GM21529 (cell line): ENCODE measurements at regions not wholly inside any gene's neighbourhood (a gene's known extent, or its start where the extent isn't known, plus 50 kb on each side); places are given as distances from the start of the nearest gene placed in this dataset.
"Not testable (repeated sequence)": the region's sequence is repeated elsewhere in the genome, so short reads cannot be mapped to it uniquely, and the experiment has no call there.

Experiments used
- ATAC-seq: cut with Tn5 transposase; IDR thresholded peaks from one replicate; pipeline ENCODE4 v1.9.1; 2021; ENCODE audit not compliant: unreplicated experiment

GRCh38 chr18:75775121-75775520 is 347.6 kb upstream of the SMIM21 start:
- ATAC-seq, result no peak

GRCh38 chr18:75773618-75774017 is 346.1 kb upstream of the SMIM21 start:
- no peak for ATAC-seq

- ATAC-seq, result no peak
These were observed 335.3 kb upstream of the SMIM21 start for GRCh38 chr18:75762758-75763157.

DNA sequence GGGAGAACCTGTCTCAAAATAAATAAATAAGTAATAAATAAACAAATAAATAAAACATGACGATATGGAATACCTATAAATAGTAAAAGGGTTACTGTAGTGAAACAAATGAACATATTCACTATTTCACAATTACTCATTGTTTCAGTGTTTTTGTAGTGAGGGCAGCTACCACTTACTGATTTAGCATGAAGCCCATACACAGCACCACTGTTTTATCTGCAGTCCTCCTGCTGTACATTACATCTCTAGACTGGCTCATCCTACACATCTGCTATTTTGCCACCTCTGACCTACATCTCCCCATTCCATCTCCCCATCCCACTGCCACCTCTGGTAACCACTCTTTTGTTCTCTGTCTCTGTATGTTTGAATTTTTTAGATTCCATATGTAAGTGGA is 332.7 kb upstream of the SMIM21 start:
- no peak for ATAC-seq

DNA sequence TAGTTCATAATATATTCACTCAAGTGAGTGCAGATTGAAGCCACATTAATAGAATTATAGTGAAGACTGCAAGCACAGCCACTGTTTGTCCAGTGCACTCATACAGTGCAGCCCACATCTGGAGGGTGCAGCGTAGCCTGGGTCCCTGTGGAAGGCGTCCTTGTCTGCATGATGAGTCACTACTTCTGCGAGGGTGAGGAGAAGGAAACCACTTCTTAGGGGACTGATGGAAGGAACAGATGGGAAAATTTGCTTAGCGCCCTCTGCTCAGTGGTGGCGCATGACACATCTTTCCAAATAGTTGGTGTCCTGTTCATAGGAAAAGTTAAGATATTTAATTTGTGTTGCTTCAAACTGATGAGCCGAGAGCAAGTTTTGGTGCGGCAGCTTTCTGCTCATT is 330.4 kb upstream of the SMIM21 start:
- no peak for ATAC-seq

GRCh38 chr18:75754433-75754832 is 326.9 kb upstream of the SMIM21 start:
- ATAC-seq, result no peak

GRCh38 chr18:75753753-75754152 is 326.2 kb upstream of the SMIM21 start:
- no peak for ATAC-seq

DNA sequence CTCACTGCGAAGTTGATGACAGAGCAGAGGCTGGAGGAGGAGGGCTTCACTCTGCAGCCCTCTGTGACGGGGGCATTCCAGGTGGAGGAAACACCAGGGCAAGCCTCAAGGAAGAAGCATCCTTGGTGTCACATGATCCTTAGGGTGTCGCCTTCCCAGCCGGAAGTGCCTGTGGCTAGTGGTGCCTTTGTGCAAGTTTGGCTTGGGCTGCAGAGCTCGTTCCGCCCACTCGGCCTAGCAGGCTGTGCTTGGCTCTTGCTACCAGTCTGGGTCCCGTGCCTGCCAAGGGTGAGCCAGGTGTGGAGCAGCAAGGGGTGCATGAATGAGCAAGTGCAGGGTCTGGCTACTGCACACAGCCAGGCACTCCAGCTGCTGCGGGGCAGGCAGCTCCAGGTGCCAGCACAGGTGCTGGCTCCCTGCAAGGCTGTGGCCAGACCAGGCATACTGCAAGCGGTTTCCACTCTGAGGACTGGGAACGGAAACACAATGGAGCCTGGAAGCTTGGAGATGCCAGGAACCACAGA is 325.3 kb upstream of the SMIM21 start:
- ATAC-seq, result no peak

DNA sequence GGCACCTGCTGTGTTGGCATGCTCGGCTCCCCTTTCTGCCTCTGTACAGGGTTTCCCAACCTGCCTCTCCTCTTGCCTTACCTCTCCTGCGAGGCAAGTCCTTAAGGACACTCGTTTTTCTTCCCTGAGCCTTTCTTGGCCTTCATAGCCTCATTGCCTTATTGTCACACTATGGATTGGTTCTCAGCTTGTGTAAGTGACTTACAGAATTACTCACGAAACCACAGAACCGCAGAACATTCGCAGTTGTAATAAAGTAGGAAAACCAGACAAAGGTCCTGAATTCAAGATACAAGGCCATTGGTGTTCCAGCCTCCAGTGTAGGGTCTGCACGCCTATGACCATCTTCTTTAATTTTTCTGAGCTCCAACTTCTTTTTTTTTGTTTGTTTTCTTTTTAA is 317.6 kb upstream of the SMIM21 start:
- ATAC-seq, result no peak

- no peak for ATAC-seq
These were observed 315.0 kb upstream of the SMIM21 start for GRCh38 chr18:75742516-75742915.

- no peak for ATAC-seq
These were observed 312.2 kb upstream of the SMIM21 start for GRCh38 chr18:75739682-75740081.

- ATAC-seq, result no peak
These were observed 307.8 kb upstream of the SMIM21 start for GRCh38 chr18:75735291-75735690.

DNA sequence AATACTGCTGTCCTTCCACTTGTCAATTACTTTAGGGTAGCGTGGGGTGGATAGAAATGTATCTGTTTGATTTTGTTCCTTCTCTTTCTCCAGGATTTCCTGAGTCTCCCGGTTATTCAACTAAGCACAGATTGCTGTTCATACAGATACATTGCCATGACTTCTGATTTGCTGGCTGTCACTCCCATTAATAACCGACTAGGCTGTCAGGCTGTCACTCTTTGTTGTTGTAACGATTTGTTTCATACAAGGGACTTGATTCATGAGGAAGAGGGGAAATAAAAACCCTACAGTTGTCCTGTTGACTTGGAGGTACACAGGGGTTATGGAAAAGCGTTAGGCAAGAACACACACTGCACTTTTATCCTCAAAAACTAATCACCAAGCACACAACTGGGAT is 302.7 kb upstream of the SMIM21 start:
- ATAC-seq, result no peak

DNA sequence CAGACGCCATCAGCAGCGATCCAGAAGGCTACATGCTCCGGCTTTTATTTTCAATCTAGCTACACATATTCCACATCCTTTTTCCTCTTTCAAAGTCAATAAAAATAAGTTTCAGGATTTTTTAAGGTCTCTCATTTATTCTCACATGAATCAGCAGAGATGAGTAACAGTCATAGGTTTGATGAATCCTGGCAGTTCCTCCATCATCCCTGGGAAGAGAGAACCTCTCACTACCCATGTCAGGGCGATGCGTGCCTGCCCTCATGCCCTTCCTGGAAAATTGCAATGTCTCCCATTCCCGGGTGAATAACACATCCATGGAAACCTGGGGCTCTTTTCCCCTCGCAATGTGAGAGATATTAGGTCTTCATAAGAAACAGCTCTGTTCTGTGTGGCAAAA is 301.1 kb upstream of the SMIM21 start:
- no peak for ATAC-seq

GRCh38 chr18:75727456-75727855 is 300.0 kb upstream of the SMIM21 start:
- no peak for ATAC-seq

GRCh38 chr18:75723521-75724340 is 296.2 kb upstream of the SMIM21 start:
- ATAC-seq, result no peak

DNA sequence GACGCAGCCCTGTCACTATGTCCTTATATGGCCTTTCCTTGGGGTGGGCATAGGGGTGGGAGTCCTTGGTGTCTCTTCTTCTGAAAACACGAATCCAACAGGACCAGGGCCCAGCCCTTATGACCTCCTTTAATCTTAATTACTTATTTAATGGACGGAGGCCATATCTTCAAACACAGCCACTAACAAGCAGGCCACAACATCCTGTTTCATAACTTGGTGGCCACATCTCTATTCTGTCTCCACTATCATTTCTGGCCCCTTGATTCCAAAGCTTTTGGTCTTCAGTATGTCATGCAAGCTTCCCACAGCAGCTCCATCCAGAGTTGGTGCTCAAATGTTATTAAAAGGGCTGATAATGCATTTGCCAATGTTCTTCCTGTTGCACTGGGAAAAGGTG is 287.3 kb upstream of the SMIM21 start:
- no peak for ATAC-seq

- ATAC-seq, result not testable (repeated sequence)
These were observed 284.8 kb upstream of the SMIM21 start for GRCh38 chr18:75712124-75712867.

DNA sequence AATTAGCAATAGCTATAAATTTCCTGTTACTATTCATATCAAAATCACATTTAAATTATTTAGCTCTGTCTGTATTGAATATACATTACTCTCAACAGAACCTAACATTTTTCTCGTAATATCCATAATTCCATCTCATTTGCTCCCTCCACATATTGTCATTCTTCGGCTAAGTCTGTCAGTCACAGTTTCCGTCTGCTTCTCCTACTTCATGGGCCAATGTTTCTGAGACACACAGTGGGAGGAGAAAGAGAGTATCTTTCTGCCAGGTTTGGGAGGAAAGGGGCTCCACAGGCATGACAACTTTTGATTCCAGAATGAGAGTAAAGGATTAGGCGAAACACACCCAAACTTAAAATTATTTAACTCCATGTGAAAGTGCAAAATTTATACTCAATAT is 273.1 kb upstream of the SMIM21 start:
- ATAC-seq, result no peak

GRCh38 chr18:75698861-75699260 is 271.4 kb upstream of the SMIM21 start:
- ATAC-seq, result no peak

GRCh38 chr18:75697493-75697892 is 270.0 kb upstream of the SMIM21 start:
- ATAC-seq, result no peak

DNA sequence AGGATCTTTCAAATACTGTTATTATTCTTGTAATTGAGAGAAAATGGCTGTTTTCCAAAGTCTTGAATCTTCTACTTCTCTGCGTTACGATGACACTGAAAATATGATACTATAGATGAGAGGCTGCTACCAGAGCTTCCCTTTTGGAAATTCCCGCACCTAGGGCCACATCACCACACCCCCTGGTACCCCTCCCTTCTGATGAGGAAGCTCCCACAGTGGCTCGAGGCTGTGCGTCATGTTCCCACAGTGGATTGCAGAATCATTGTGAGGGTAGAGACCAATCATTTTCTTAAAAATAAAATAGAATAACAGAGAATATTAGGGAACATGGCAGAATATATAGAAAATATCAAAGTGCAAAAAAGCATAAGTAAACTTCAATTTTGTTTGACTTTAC is 268.9 kb upstream of the SMIM21 start:
- no peak for ATAC-seq
